ENCODE measurements at regions not wholly inside any gene's neighbourhood (a gene's known extent, or its start where the extent isn't known, plus 50 kb on each side); places are given as distances from the start of the nearest gene placed in this dataset.

DNA sequence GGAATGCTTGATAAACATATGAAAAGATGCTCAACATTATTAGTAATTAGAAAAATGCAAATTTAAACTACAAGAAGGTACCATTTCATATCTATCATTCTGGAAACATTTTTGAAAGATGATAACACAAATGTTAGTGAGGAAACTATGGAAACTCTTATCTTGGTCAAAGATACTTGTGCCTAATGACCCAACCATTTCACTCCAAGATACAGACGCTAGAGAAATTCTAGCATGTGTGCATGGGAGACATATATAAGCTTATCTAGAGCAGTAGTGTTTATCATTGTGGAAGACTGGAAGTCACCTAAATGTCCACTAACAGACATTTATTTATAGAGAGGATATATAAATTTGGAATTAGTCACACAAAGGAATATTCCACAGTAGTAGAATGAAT lies 143.1 kb upstream of the HMGA2 start:
- H3K4me1 ChIP-seq (ENCODE audit: insufficient read depth, low read length): no peaks in the 10 kb centered on the region
- Mint-ChIP-seq H3K4me1 (ENCODE audit: low read depth, unreplicated experiment) (peaks cover 2% of the 10 kb centered on the region), H3K27ac (ENCODE audit: unreplicated experiment) (no peak overlapping the region), H3K9me3 (ENCODE audit: unreplicated experiment) (peaks cover 6% of the 10 kb centered on the region), H3K4me3 (ENCODE audit: unreplicated experiment) (no peak overlapping the region), H3K36me3 (ENCODE audit: low read depth, unreplicated experiment) (peaks cover 1% of the 10 kb centered on the region), H3K27me3 (ENCODE audit: low read depth, unreplicated experiment) (no peaks in the 10 kb centered on the region)
- no peak overlapping the region for H3K4me3 ChIP-seq (ENCODE audit: insufficient read depth, low read depth, low read length)
- no peaks in the 10 kb centered on the region for H3K79me2 ChIP-seq (ENCODE audit: insufficient read depth, low read length)
- H3K36me3 ChIP-seq (ENCODE audit: insufficient read depth, low read length): no peaks in the 10 kb centered on the region
- no peaks in the 10 kb centered on the region for H4K20me1 ChIP-seq (ENCODE audit: insufficient read depth, low read length)
- no peaks in the 10 kb centered on the region for H3K9me3 ChIP-seq (ENCODE audit: insufficient read depth, low read depth, low read length)
- FAIRE-seq: no peak
- H2AFZ ChIP-seq (ENCODE audit: low read depth, low read length): no peak overlapping the region
- no peak overlapping the region for H3K4me2 ChIP-seq (ENCODE audit: low read length)
- DNase-seq (ENCODE audit: low read depth): peak; percentile 30
- H3K27me3 ChIP-seq (ENCODE audit: insufficient read depth, low read length): no peaks in the 10 kb centered on the region
- TF ChIP-seq, protein P1, sequence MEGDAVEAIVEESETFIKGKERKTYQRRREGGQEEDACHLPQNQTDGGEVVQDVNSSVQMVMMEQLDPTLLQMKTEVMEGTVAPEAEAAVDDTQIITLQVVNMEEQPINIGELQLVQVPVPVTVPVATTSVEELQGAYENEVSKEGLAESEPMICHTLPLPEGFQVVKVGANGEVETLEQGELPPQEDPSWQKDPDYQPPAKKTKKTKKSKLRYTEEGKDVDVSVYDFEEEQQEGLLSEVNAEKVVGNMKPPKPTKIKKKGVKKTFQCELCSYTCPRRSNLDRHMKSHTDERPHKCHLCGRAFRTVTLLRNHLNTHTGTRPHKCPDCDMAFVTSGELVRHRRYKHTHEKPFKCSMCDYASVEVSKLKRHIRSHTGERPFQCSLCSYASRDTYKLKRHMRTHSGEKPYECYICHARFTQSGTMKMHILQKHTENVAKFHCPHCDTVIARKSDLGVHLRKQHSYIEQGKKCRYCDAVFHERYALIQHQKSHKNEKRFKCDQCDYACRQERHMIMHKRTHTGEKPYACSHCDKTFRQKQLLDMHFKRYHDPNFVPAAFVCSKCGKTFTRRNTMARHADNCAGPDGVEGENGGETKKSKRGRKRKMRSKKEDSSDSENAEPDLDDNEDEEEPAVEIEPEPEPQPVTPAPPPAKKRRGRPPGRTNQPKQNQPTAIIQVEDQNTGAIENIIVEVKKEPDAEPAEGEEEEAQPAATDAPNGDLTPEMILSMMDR (IDR thresholded peaks at IDR 0.05; ENCODE audit: insufficient read depth, low read depth, low read length): no peak
- TF ChIP-seq EZH2 (IDR thresholded peaks at IDR 0.05; ENCODE audit: insufficient read depth, low read length): no peak
- no peak overlapping the region for H3K27ac ChIP-seq (ENCODE audit: low read depth, low read length)
- no peak overlapping the region for H3K9ac ChIP-seq (ENCODE audit: low read length)

DNA sequence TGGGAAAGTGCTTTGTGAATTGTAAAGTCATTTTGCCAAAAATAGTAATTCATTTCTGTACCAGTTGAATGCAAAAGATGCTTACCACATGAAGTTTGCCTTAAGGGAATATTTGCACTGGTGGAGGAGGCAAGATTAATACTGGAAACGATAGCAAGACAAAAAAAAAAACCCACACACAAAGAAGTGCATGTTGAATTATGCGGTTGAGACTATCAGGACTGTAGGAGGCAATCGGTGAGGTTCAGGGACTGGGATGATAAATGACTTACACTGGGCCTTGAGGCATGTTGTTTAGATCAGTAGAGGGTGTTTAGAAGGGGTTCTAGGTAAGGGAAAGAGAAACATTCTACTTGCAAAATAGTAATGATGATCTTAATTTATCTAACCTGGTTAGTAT lies 142.2 kb upstream of the HMGA2 start:
- no peak overlapping the region for H2AFZ ChIP-seq (ENCODE audit: low read depth, low read length)
- no peaks in the 10 kb centered on the region for H3K79me2 ChIP-seq (ENCODE audit: insufficient read depth, low read length)
- no peaks in the 10 kb centered on the region for H4K20me1 ChIP-seq (ENCODE audit: insufficient read depth, low read length)
- Mint-ChIP-seq H3K36me3 (ENCODE audit: low read depth, unreplicated experiment) (peaks cover 1% of the 10 kb centered on the region), H3K4me1 (ENCODE audit: low read depth, unreplicated experiment) (peaks cover 2% of the 10 kb centered on the region), H3K4me3 (ENCODE audit: unreplicated experiment) (no peak overlapping the region), H3K27me3 (ENCODE audit: low read depth, unreplicated experiment) (no peaks in the 10 kb centered on the region), H3K9me3 (ENCODE audit: unreplicated experiment) (peaks cover 6% of the 10 kb centered on the region), H3K27ac (ENCODE audit: unreplicated experiment) (no peak overlapping the region)
- no peak overlapping the region for H3K9ac ChIP-seq (ENCODE audit: low read length)
- no peak for TF ChIP-seq EZH2 (IDR thresholded peaks at IDR 0.05; ENCODE audit: insufficient read depth, low read length)
- TF ChIP-seq, protein P1 (IDR thresholded peaks at IDR 0.05; ENCODE audit: insufficient read depth, low read depth, low read length): no peak
- no peak overlapping the region for H3K4me3 ChIP-seq (ENCODE audit: insufficient read depth, low read depth, low read length)
- no peak for DNase-seq (ENCODE audit: low read depth)
- no peaks in the 10 kb centered on the region for H3K9me3 ChIP-seq (ENCODE audit: insufficient read depth, low read depth, low read length)
- H3K27me3 ChIP-seq (ENCODE audit: insufficient read depth, low read length): no peaks in the 10 kb centered on the region
- no peaks in the 10 kb centered on the region for H3K36me3 ChIP-seq (ENCODE audit: insufficient read depth, low read length)
- no peak overlapping the region for H3K4me2 ChIP-seq (ENCODE audit: low read length)
- no peak overlapping the region for H3K27ac ChIP-seq (ENCODE audit: low read depth, low read length)
- FAIRE-seq: no peak
- no peaks in the 10 kb centered on the region for H3K4me1 ChIP-seq (ENCODE audit: insufficient read depth, low read length)

DNA sequence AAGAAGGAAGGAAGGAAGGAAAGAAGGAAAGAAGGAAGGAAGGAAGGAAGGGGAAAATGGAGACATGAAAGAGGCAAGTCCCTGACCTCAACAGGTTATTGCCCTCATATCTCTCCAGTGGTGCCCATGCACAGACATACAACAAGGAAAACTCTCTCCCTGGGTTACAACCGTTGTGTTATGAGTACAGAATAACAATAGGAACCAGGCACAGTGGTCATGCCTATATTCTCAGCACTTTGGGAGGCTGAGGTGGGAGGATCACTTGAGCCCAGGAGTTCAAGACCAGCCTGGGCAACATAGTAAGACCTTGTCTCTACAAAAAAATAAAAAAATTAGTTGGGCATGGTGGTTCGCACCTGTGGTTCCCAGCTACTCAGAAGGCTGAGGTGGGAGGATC lies 139.4 kb upstream of the HMGA2 start:
- no peak overlapping the region for H3K9ac ChIP-seq (ENCODE audit: low read length)
- H3K27me3 ChIP-seq (ENCODE audit: insufficient read depth, low read length): no peaks in the 10 kb centered on the region
- H3K27ac ChIP-seq (ENCODE audit: low read depth, low read length): no peak overlapping the region
- Mint-ChIP-seq H3K27me3 (ENCODE audit: low read depth, unreplicated experiment) (no peaks in the 10 kb centered on the region), H3K27ac (ENCODE audit: unreplicated experiment) (no peak overlapping the region), H3K4me1 (ENCODE audit: low read depth, unreplicated experiment) (peaks cover 2% of the 10 kb centered on the region), H3K4me3 (ENCODE audit: unreplicated experiment) (no peak overlapping the region), H3K36me3 (ENCODE audit: low read depth, unreplicated experiment) (peaks cover 1% of the 10 kb centered on the region), H3K9me3 (ENCODE audit: unreplicated experiment) (peaks cover 2% of the 10 kb centered on the region)
- H3K4me2 ChIP-seq (ENCODE audit: low read length): no peak overlapping the region
- TF ChIP-seq, protein P1 (IDR thresholded peaks at IDR 0.05; ENCODE audit: insufficient read depth, low read depth, low read length): no peak
- TF ChIP-seq EZH2 (IDR thresholded peaks at IDR 0.05; ENCODE audit: insufficient read depth, low read length): no peak
- no peaks in the 10 kb centered on the region for H3K4me1 ChIP-seq (ENCODE audit: insufficient read depth, low read length)
- FAIRE-seq: no peak
- no peaks in the 10 kb centered on the region for H3K9me3 ChIP-seq (ENCODE audit: insufficient read depth, low read depth, low read length)
- H3K4me3 ChIP-seq (ENCODE audit: insufficient read depth, low read depth, low read length): no peak overlapping the region
- H4K20me1 ChIP-seq (ENCODE audit: insufficient read depth, low read length): no peaks in the 10 kb centered on the region
- no peak overlapping the region for H2AFZ ChIP-seq (ENCODE audit: low read depth, low read length)
- no peaks in the 10 kb centered on the region for H3K36me3 ChIP-seq (ENCODE audit: insufficient read depth, low read length)
- H3K79me2 ChIP-seq (ENCODE audit: insufficient read depth, low read length): no peaks in the 10 kb centered on the region
- DNase-seq (ENCODE audit: low read depth): no peak

All from astrocyte (in vitro differentiated cells and primary cell).